Prostate gland (tissue), 2 donors: ENCODE measurements at regions not wholly inside any gene's neighbourhood (a gene's known extent, or its start where the extent isn't known, plus 50 kb on each side); places are given as distances from the start of the nearest gene placed in this dataset.

Experiments used
- DNase-seq: peaks from one replicate; pipeline ENCODE4 v3.0.0-alpha.2; 2019; ENCODE audit warnings: low spot score
- H3K27ac ChIP-seq, 2 donors: fragments of 200-600 bp; sonication (generic); 2 replicates each; pipeline ENCODE4 v1.5.1; 2017 to 2019
- H3K27me3 ChIP-seq: fragments of 200-600 bp; sonication (generic); replicated peaks from 2 replicates; pipeline ENCODE4 v1.5.1; 2019; ENCODE audit not compliant: insufficient read depth
- H3K36me3 ChIP-seq, 2 donors: fragments of 200-600 bp; sonication (generic); 1 replicate in 1 of 2; 2 replicates in 1 of 2; pipeline versions ENCODE4 v1.5.1 to v1.8.1; 2017 to 2019
- H3K4me1 ChIP-seq: fragments of 200-600 bp; sonication (generic); replicated peaks from 2 replicates; pipeline ENCODE4 v1.5.1; 2019
- H3K4me3 ChIP-seq, 2 donors: fragments of 200-600 bp; sonication (generic); 2 replicates each; pipeline ENCODE4 v1.5.1; 2017 to 2019
- H3K9me3 ChIP-seq: fragments of 200-600 bp; sonication (generic); 2 replicates; pipeline ENCODE4 v1.5.1; 2017
- CTCF ChIP-seq, 4 experiments: fragments of 200-600 bp in 2 of 4; fragments of 450-650 bp in 2 of 4; sonication (generic) in 2 of 4; IDR thresholded peaks; 1 replicate in 3 of 4; 2 replicates in 1 of 4; pipeline ENCODE4 v1.5.1; 2016 to 2019; ENCODE audit warnings: antibody characterized with exemption in 4 of 4, mild to moderate bottlenecking in 2 of 4, moderate library complexity in 2 of 4
- POLR2A ChIP-seq: fragments of 450-650 bp; IDR thresholded peaks from one replicate; pipeline ENCODE4 v1.6.1; 2016; ENCODE audit warnings: antibody characterized with exemption, mild to moderate bottlenecking
- POLR2AphosphoS5 ChIP-seq: sonication (generic); formaldehyde crosslinking; IDR thresholded peaks from one replicate; pipeline ENCODE4 v1.6.1; 2017; ENCODE audit warnings: antibody characterized with exemption
- WGBS: methylation state at CpG from one replicate; pipeline ENCODE4 v1.1.5; 2018; 5-methylcytosine and 5-hydroxymethylcytosine counted together
- intact Hi-C: fragments of 100-400 bp; cut with DNase I; formaldehyde crosslinking; loops from one replicate; pipeline ENCODE4 v1.14.2; 2022

GRCh38 chr6:159390381-159390780 is 221.2 kb downstream of the FNDC1 start:
- Histone ChIP-seq H3K27me3 (no peaks in the 10 kb centered on the region), H3K4me3 (no peak overlapping the region), H3K4me1 (no peaks in the 10 kb centered on the region), H3K36me3 (no peaks in the 10 kb centered on the region), H3K27ac (no peak overlapping the region), H3K9me3 (no peaks in the 10 kb centered on the region)
- TF ChIP-seq POLR2AphosphoS5, result no peak
- TF ChIP-seq POLR2A, result no peak
- TF ChIP-seq CTCF (IDR thresholded peaks at IDR 0.05), result no peak
- intact Hi-C loops, result no loop called here
- no peak for DNase-seq
- WGBS, result 14% methylated on average over 3 of the region's 3 CpGs

GRCh38 chr6:159389695-159390094 is 220.5 kb downstream of the FNDC1 start:
- H3K27me3 ChIP-seq, result no peaks in the 10 kb centered on the region
- H3K4me1 ChIP-seq, result no peaks in the 10 kb centered on the region
- intact Hi-C loops, result no loop called here
- no peak overlapping the region for H3K27ac ChIP-seq
- no peak overlapping the region for H3K4me3 ChIP-seq
- DNase-seq, result no peak
- TF ChIP-seq POLR2AphosphoS5, result no peak
- TF ChIP-seq POLR2A, result no peak
- no peak for TF ChIP-seq CTCF (IDR thresholded peaks at IDR 0.05)
- H3K9me3 ChIP-seq, result no peaks in the 10 kb centered on the region
- H3K36me3 ChIP-seq, result no peaks in the 10 kb centered on the region
- WGBS, result 16% methylated on average over 3 of the region's 3 CpGs

GRCh38 chr6:159380114-159380513 is 210.9 kb downstream of the FNDC1 start:
- no peaks in the 10 kb centered on the region for H3K27me3 ChIP-seq
- H3K27ac ChIP-seq, result no peak overlapping the region
- TF ChIP-seq POLR2A (no peak), POLR2AphosphoS5 (no peak), CTCF (IDR thresholded peaks at IDR 0.05) (no peak)
- no peaks in the 10 kb centered on the region for H3K9me3 ChIP-seq
- WGBS, result 94% methylated on average over 1 of the region's 1 CpG
- no peaks in the 10 kb centered on the region for H3K36me3 ChIP-seq
- no peak overlapping the region for H3K4me3 ChIP-seq
- intact Hi-C loops, result no loop called here
- no peak for DNase-seq
- no peaks in the 10 kb centered on the region for H3K4me1 ChIP-seq

- Histone ChIP-seq H3K4me3 (no peak overlapping the region), H3K9me3 (no peaks in the 10 kb centered on the region), H3K4me1 (no peaks in the 10 kb centered on the region), H3K36me3 (no peaks in the 10 kb centered on the region), H3K27me3 (no peaks in the 10 kb centered on the region), H3K27ac (no peak overlapping the region)
- WGBS, result 77% methylated on average over 10 of the region's 10 CpGs
- TF ChIP-seq POLR2A (no peak), POLR2AphosphoS5 (no peak), CTCF (IDR thresholded peaks at IDR 0.05) (no peak)
- intact Hi-C loops, result no loop called here
- no peak for DNase-seq
Observed at GRCh38 chr6:159378411-159379328, 209.5 kb downstream of the FNDC1 start.
